ENCODE measurements at regions not wholly inside any gene's neighbourhood (a gene's known extent, or its start where the extent isn't known, plus 50 kb on each side); places are given as distances from the start of the nearest gene placed in this dataset.

GRCh38 chr2:236719192-236719635, 149.6 kb downstream of the ACKR3 start:
- Mint-ChIP-seq H3K4me3 (no peak overlapping the region), H3K27me3 (ENCODE audit: low read depth) (peaks cover 9% of the 10 kb centered on the region), H3K27ac (no peak overlapping the region), H3K4me1 (ENCODE audit: low read depth) (no peaks in the 10 kb centered on the region), H3K9me3 (no peaks in the 10 kb centered on the region), H3K36me3 (ENCODE audit: low read depth) (no peaks in the 10 kb centered on the region)

GRCh38 chr2:236720974-236721540, 151.4 kb downstream of the ACKR3 start:
- no peaks in the 10 kb centered on the region for H3K27me3 Mint-ChIP-seq (ENCODE audit: low read depth)
- no peak overlapping the region for H3K4me3 Mint-ChIP-seq
- no peak overlapping the region for H3K27ac Mint-ChIP-seq
- no peaks in the 10 kb centered on the region for H3K4me1 Mint-ChIP-seq (ENCODE audit: low read depth)
- no peaks in the 10 kb centered on the region for H3K36me3 Mint-ChIP-seq (ENCODE audit: low read depth)
- no peaks in the 10 kb centered on the region for H3K9me3 Mint-ChIP-seq

- no peaks in the 10 kb centered on the region for H3K4me1 Mint-ChIP-seq (ENCODE audit: low read depth)
- H3K9me3 Mint-ChIP-seq = no peaks in the 10 kb centered on the region
- H3K27ac Mint-ChIP-seq = no peak overlapping the region
- no peak overlapping the region for H3K4me3 Mint-ChIP-seq
- H3K36me3 Mint-ChIP-seq (ENCODE audit: low read depth) = no peaks in the 10 kb centered on the region
- H3K27me3 Mint-ChIP-seq (ENCODE audit: low read depth) = no peaks in the 10 kb centered on the region
Observed at GRCh38 chr2:236724200-236724599, 154.6 kb downstream of the ACKR3 start.

GRCh38 chr2:236726701-236727450, 157.3 kb downstream of the ACKR3 start:
- Mint-ChIP-seq H3K4me3 (no peak overlapping the region), H3K36me3 (ENCODE audit: low read depth) (no peaks in the 10 kb centered on the region), H3K4me1 (ENCODE audit: low read depth) (no peaks in the 10 kb centered on the region), H3K27me3 (ENCODE audit: low read depth) (no peaks in the 10 kb centered on the region), H3K9me3 (no peaks in the 10 kb centered on the region), H3K27ac (no peak overlapping the region)

- Mint-ChIP-seq H3K4me3 (no peak overlapping the region), H3K9me3 (no peaks in the 10 kb centered on the region), H3K4me1 (ENCODE audit: low read depth) (no peaks in the 10 kb centered on the region), H3K27ac (no peak overlapping the region), H3K36me3 (ENCODE audit: low read depth) (no peaks in the 10 kb centered on the region), H3K27me3 (ENCODE audit: low read depth) (no peaks in the 10 kb centered on the region)
Observed at GRCh38 chr2:236728916-236729670, 159.5 kb downstream of the ACKR3 start.

GRCh38 chr2:236730393-236730792, 160.8 kb downstream of the ACKR3 start:
- no peak overlapping the region for H3K27ac Mint-ChIP-seq
- no peaks in the 10 kb centered on the region for H3K4me1 Mint-ChIP-seq (ENCODE audit: low read depth)
- H3K27me3 Mint-ChIP-seq (ENCODE audit: low read depth) = no peaks in the 10 kb centered on the region
- no peaks in the 10 kb centered on the region for H3K36me3 Mint-ChIP-seq (ENCODE audit: low read depth)
- no peak overlapping the region for H3K4me3 Mint-ChIP-seq
- no peaks in the 10 kb centered on the region for H3K9me3 Mint-ChIP-seq

- Mint-ChIP-seq H3K4me1 (ENCODE audit: low read depth) (no peaks in the 10 kb centered on the region), H3K27ac (no peak overlapping the region), H3K36me3 (ENCODE audit: low read depth) (no peaks in the 10 kb centered on the region), H3K4me3 (no peak overlapping the region), H3K9me3 (no peaks in the 10 kb centered on the region), H3K27me3 (ENCODE audit: low read depth) (peaks cover 3% of the 10 kb centered on the region)
Observed at GRCh38 chr2:236731767-236732580, 162.3 kb downstream of the ACKR3 start.

DNA sequence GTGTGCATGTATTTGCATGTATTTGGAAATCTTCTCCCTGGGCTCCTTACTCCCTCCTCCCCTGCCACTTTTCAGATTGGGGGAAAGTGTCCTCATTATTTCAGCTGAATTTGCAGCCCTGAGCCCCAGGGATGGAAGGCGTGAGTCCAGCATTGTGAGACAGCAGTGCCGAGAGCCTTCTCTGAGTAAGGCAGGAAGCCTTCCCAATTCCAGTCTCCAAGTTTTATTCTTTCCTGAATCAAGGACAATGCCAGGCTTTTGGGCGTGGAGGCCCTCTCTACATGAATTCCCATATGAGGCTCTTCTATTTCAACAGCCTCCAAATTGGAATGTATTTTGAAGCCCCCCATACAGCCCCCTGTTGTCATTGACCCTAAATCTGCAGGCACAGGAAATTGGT, 163.5 kb downstream of the ACKR3 start:
- Mint-ChIP-seq H3K27ac (no peak overlapping the region), H3K9me3 (no peaks in the 10 kb centered on the region), H3K27me3 (ENCODE audit: low read depth) (peaks cover 3% of the 10 kb centered on the region), H3K36me3 (ENCODE audit: low read depth) (no peaks in the 10 kb centered on the region), H3K4me1 (ENCODE audit: low read depth) (no peaks in the 10 kb centered on the region), H3K4me3 (no peak overlapping the region)

GRCh38 chr2:236735825-236736238, 166.2 kb downstream of the ACKR3 start:
- Mint-ChIP-seq H3K9me3 (no peaks in the 10 kb centered on the region), H3K27ac (no peak overlapping the region), H3K27me3 (ENCODE audit: low read depth) (peaks cover 3% of the 10 kb centered on the region), H3K36me3 (ENCODE audit: low read depth) (no peaks in the 10 kb centered on the region), H3K4me1 (ENCODE audit: low read depth) (no peaks in the 10 kb centered on the region), H3K4me3 (no peak overlapping the region)

DNA sequence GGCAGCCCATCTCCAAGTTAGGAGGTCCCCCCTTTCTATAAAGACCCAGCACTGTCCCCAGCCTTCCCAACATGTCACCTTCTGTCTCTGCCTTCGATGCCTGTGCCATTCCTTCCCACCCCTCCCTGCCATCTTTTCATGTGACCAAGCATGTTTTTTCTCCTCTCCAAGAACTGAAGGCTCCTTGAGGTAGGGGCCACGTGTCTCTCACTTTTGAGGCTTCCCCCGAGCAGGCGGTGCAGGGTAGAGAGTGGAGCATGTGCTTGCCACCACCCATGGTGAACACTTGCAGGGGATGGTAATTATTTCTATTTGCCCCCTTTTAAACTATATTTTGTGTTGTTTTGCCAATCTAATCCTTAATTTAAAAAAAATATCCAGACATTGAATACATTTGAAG, 168.4 kb downstream of the ACKR3 start:
- Mint-ChIP-seq H3K27ac (no peak overlapping the region), H3K27me3 (ENCODE audit: low read depth) (peaks cover 7% of the 10 kb centered on the region), H3K4me1 (ENCODE audit: low read depth) (no peaks in the 10 kb centered on the region), H3K9me3 (no peaks in the 10 kb centered on the region), H3K4me3 (no peak overlapping the region), H3K36me3 (ENCODE audit: low read depth) (no peaks in the 10 kb centered on the region)

DNA sequence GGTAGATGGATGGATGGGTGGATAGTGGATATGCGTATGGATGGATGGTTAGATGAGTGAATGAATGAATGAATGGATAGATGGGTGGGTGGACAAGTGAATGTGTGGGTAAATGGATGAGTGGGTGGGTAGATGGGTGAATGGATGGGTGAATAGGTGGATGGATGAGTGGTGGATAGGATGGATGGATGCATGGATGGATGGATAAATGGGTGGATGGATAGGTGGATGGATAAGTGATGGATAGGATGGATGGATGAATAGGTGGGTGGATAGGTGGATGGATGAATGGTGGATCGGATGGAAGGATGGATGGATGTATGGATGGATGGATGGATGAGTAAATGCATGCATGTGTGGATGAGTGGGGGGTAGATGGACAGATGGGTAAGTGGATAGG, 169.3 kb downstream of the ACKR3 start:
- no peak overlapping the region for H3K27ac Mint-ChIP-seq
- peaks cover 7% of the 10 kb centered on the region for H3K27me3 Mint-ChIP-seq (ENCODE audit: low read depth)
- no peaks in the 10 kb centered on the region for H3K4me1 Mint-ChIP-seq (ENCODE audit: low read depth)
- H3K36me3 Mint-ChIP-seq (ENCODE audit: low read depth) = no peaks in the 10 kb centered on the region
- H3K9me3 Mint-ChIP-seq = no peaks in the 10 kb centered on the region
- no peak overlapping the region for H3K4me3 Mint-ChIP-seq

GRCh38 chr2:236739663-236740062, 170.0 kb downstream of the ACKR3 start:
- peaks cover 12% of the 10 kb centered on the region for H3K27me3 Mint-ChIP-seq (ENCODE audit: low read depth)

GRCh38 chr2:236740506-236740905, 170.9 kb downstream of the ACKR3 start:
- Mint-ChIP-seq H3K4me3 (no peak overlapping the region), H3K9me3 (no peaks in the 10 kb centered on the region), H3K27ac (no peak overlapping the region), H3K27me3 (ENCODE audit: low read depth) (peaks cover 15% of the 10 kb centered on the region), H3K4me1 (ENCODE audit: low read depth) (no peaks in the 10 kb centered on the region), H3K36me3 (ENCODE audit: low read depth) (no peaks in the 10 kb centered on the region)

More at GRCh38 chr2:236739663-236740062, 170.0 kb downstream of the ACKR3 start:
- H3K27ac Mint-ChIP-seq = no peak overlapping the region
- no peaks in the 10 kb centered on the region for H3K4me1 Mint-ChIP-seq (ENCODE audit: low read depth)
- H3K9me3 Mint-ChIP-seq = no peaks in the 10 kb centered on the region
- no peaks in the 10 kb centered on the region for H3K36me3 Mint-ChIP-seq (ENCODE audit: low read depth)
- H3K4me3 Mint-ChIP-seq = no peak overlapping the region

Measured in T-helper 1 cell treated with Interleukin-12 subunit alpha and Interleukin-12 subunit beta and Interleukin-4 antibody, amounts not matched to agents 30 μg/mL and 1 μg/mL, for 36 hours (primary cell).